ENCODE measurements at regions not wholly inside any gene's neighbourhood (a gene's known extent, or its start where the extent isn't known, plus 50 kb on each side); places are given as distances from the start of the nearest gene placed in this dataset.

- Mint-ChIP-seq H3K4me3 (no peak overlapping the region), H3K9me3 (peaks cover 6% of the 10 kb centered on the region), H3K4me1 (no peaks in the 10 kb centered on the region), H3K27ac (ENCODE audit: low read depth) (no peak overlapping the region), H3K36me3 (ENCODE audit: insufficient read depth) (no peaks in the 10 kb centered on the region), H3K27me3 (no peaks in the 10 kb centered on the region)
- DNase-seq (ENCODE audit: low spot score in 2 of 2) (no peak), ATAC-seq (replicated peaks; ENCODE audit: extremely low read depth, poor library complexity, severe bottlenecking) (no peak)
These were observed 279.7 kb upstream of the TMTC1 start for GRCh38 chr12:30063435-30063945.

GRCh38 chr12:30048371-30048770, 264.6 kb upstream of the TMTC1 start:
- H3K27me3 Mint-ChIP-seq, result no peaks in the 10 kb centered on the region

GRCh38 chr12:30047516-30048254, 263.9 kb upstream of the TMTC1 start:
- H3K36me3 Mint-ChIP-seq (ENCODE audit: insufficient read depth), result no peaks in the 10 kb centered on the region
- no peak for ATAC-seq (replicated peaks; ENCODE audit: extremely low read depth, poor library complexity, severe bottlenecking)

More at GRCh38 chr12:30048371-30048770, 264.6 kb upstream of the TMTC1 start:
- Mint-ChIP-seq H3K27ac (ENCODE audit: low read depth) (no peak overlapping the region), H3K4me3 (no peak overlapping the region), H3K9me3 (peaks cover 11% of the 10 kb centered on the region), H3K4me1 (no peaks in the 10 kb centered on the region), H3K36me3 (ENCODE audit: insufficient read depth) (no peaks in the 10 kb centered on the region)
- no peak for ATAC-seq (replicated peaks; ENCODE audit: extremely low read depth, poor library complexity, severe bottlenecking)
- no peak for DNase-seq (ENCODE audit: low spot score in 2 of 2)

GRCh38 chr12:30046376-30046775, 262.6 kb upstream of the TMTC1 start:
- H3K27ac Mint-ChIP-seq (ENCODE audit: low read depth), result no peak overlapping the region
- H3K27me3 Mint-ChIP-seq, result no peaks in the 10 kb centered on the region
- DNase-seq (ENCODE audit: low spot score in 2 of 2) (no peak), ATAC-seq (replicated peaks; ENCODE audit: extremely low read depth, poor library complexity, severe bottlenecking) (no peak)
- peaks cover 11% of the 10 kb centered on the region for H3K9me3 Mint-ChIP-seq
- no peaks in the 10 kb centered on the region for H3K36me3 Mint-ChIP-seq (ENCODE audit: insufficient read depth)
- no peak overlapping the region for H3K4me3 Mint-ChIP-seq
- no peaks in the 10 kb centered on the region for H3K4me1 Mint-ChIP-seq

More at GRCh38 chr12:30047516-30048254, 263.9 kb upstream of the TMTC1 start:
- Mint-ChIP-seq H3K4me3 (no peak overlapping the region), H3K27me3 (no peaks in the 10 kb centered on the region), H3K9me3 (peaks cover 11% of the 10 kb centered on the region), H3K4me1 (no peaks in the 10 kb centered on the region), H3K27ac (ENCODE audit: low read depth) (no peak overlapping the region)
- DNase-seq (ENCODE audit: low spot score in 2 of 2), result no peak

- H3K36me3 Mint-ChIP-seq (ENCODE audit: insufficient read depth), result no peaks in the 10 kb centered on the region
These were observed 261.4 kb upstream of the TMTC1 start for GRCh38 chr12:30045171-30045570.

GRCh38 chr12:30044206-30044605, 260.5 kb upstream of the TMTC1 start:
- Mint-ChIP-seq H3K4me3 (no peak overlapping the region), H3K27ac (ENCODE audit: low read depth) (no peak overlapping the region), H3K4me1 (no peaks in the 10 kb centered on the region), H3K36me3 (ENCODE audit: insufficient read depth) (no peaks in the 10 kb centered on the region), H3K9me3 (peaks cover 22% of the 10 kb centered on the region), H3K27me3 (no peaks in the 10 kb centered on the region)
- ATAC-seq (replicated peaks; ENCODE audit: extremely low read depth, poor library complexity, severe bottlenecking) (no peak), DNase-seq (ENCODE audit: low spot score in 2 of 2) (no peak)

More at GRCh38 chr12:30045171-30045570, 261.4 kb upstream of the TMTC1 start:
- no peak overlapping the region for H3K4me3 Mint-ChIP-seq
- peaks cover 16% of the 10 kb centered on the region for H3K9me3 Mint-ChIP-seq
- ATAC-seq (replicated peaks; ENCODE audit: extremely low read depth, poor library complexity, severe bottlenecking) (no peak), DNase-seq (ENCODE audit: low spot score in 2 of 2) (no peak)
- no peak overlapping the region for H3K27ac Mint-ChIP-seq (ENCODE audit: low read depth)
- H3K27me3 Mint-ChIP-seq, result no peaks in the 10 kb centered on the region
- H3K4me1 Mint-ChIP-seq, result no peaks in the 10 kb centered on the region

GRCh38 chr12:30043151-30043847, 259.6 kb upstream of the TMTC1 start:
- DNase-seq (ENCODE audit: low spot score in 2 of 2) (no peak), ATAC-seq (replicated peaks; ENCODE audit: extremely low read depth, poor library complexity, severe bottlenecking) (no peak)
- Mint-ChIP-seq H3K4me3 (no peak overlapping the region), H3K9me3 (peaks cover 24% of the 10 kb centered on the region), H3K27ac (ENCODE audit: low read depth) (no peak overlapping the region), H3K4me1 (no peaks in the 10 kb centered on the region), H3K27me3 (no peaks in the 10 kb centered on the region), H3K36me3 (ENCODE audit: insufficient read depth) (no peaks in the 10 kb centered on the region)

- no peaks in the 10 kb centered on the region for H3K36me3 Mint-ChIP-seq (ENCODE audit: insufficient read depth)
- DNase-seq (ENCODE audit: low spot score in 2 of 2) (no peak), ATAC-seq (replicated peaks; ENCODE audit: extremely low read depth, poor library complexity, severe bottlenecking) (no peak)
- no peaks in the 10 kb centered on the region for H3K27me3 Mint-ChIP-seq
- peaks cover 24% of the 10 kb centered on the region for H3K9me3 Mint-ChIP-seq
- no peak overlapping the region for H3K27ac Mint-ChIP-seq (ENCODE audit: low read depth)
- no peaks in the 10 kb centered on the region for H3K4me1 Mint-ChIP-seq
- H3K4me3 Mint-ChIP-seq, result no peak overlapping the region
These were observed 257.4 kb upstream of the TMTC1 start for GRCh38 chr12:30041096-30041495.

- H3K4me3 Mint-ChIP-seq, result no peak overlapping the region
- ATAC-seq (replicated peaks; ENCODE audit: extremely low read depth, poor library complexity, severe bottlenecking), result no peak
- no peaks in the 10 kb centered on the region for H3K4me1 Mint-ChIP-seq
- H3K27ac Mint-ChIP-seq (ENCODE audit: low read depth), result no peak overlapping the region
- DNase-seq (ENCODE audit: low spot score in 2 of 2), result no peak
- H3K36me3 Mint-ChIP-seq (ENCODE audit: insufficient read depth), result peaks cover 2% of the 10 kb centered on the region
- no peaks in the 10 kb centered on the region for H3K27me3 Mint-ChIP-seq
- peaks cover 10% of the 10 kb centered on the region for H3K9me3 Mint-ChIP-seq
These were observed 247.1 kb upstream of the TMTC1 start for GRCh38 chr12:30030693-30031374.

- Mint-ChIP-seq H3K4me1 (no peaks in the 10 kb centered on the region), H3K27me3 (no peaks in the 10 kb centered on the region), H3K4me3 (no peak overlapping the region), H3K27ac (ENCODE audit: low read depth) (no peak overlapping the region), H3K9me3 (peaks cover 17% of the 10 kb centered on the region), H3K36me3 (ENCODE audit: insufficient read depth) (peaks cover 2% of the 10 kb centered on the region)
- no peak for DNase-seq (ENCODE audit: low spot score in 2 of 2)
- no peak for ATAC-seq (replicated peaks; ENCODE audit: extremely low read depth, poor library complexity, severe bottlenecking)
These were observed 243.0 kb upstream of the TMTC1 start for GRCh38 chr12:30026621-30027234.

- Mint-ChIP-seq H3K27ac (ENCODE audit: low read depth) (no peak overlapping the region), H3K9me3 (peaks cover 17% of the 10 kb centered on the region), H3K27me3 (no peaks in the 10 kb centered on the region), H3K4me1 (no peaks in the 10 kb centered on the region), H3K4me3 (no peak overlapping the region), H3K36me3 (ENCODE audit: insufficient read depth) (no peaks in the 10 kb centered on the region)
- ATAC-seq (replicated peaks; ENCODE audit: extremely low read depth, poor library complexity, severe bottlenecking) (no peak), DNase-seq (ENCODE audit: low spot score in 2 of 2) (no peak)
These were observed 241.6 kb upstream of the TMTC1 start for GRCh38 chr12:30025317-30025716.

GRCh38 chr12:30023186-30023585, 239.4 kb upstream of the TMTC1 start:
- peaks cover 17% of the 10 kb centered on the region for H3K9me3 Mint-ChIP-seq
- no peaks in the 10 kb centered on the region for H3K27me3 Mint-ChIP-seq
- ATAC-seq (replicated peaks; ENCODE audit: extremely low read depth, poor library complexity, severe bottlenecking) (no peak), DNase-seq (ENCODE audit: low spot score in 2 of 2) (no peak)
- no peaks in the 10 kb centered on the region for H3K36me3 Mint-ChIP-seq (ENCODE audit: insufficient read depth)
- no peak overlapping the region for H3K27ac Mint-ChIP-seq (ENCODE audit: low read depth)
- H3K4me3 Mint-ChIP-seq, result no peak overlapping the region
- no peaks in the 10 kb centered on the region for H3K4me1 Mint-ChIP-seq
